Right lobe of liver (tissue), 4 donors: ENCODE measurements at regions not wholly inside any gene's neighbourhood (a gene's known extent, or its start where the extent isn't known, plus 50 kb on each side); places are given as distances from the start of the nearest gene placed in this dataset.

ENCODE experiments used
- POLR2A ChIP-seq: fragments of 450-650 bp; IDR thresholded peaks from one replicate; pipeline ENCODE4 v1.6.1; 2017; ENCODE audit warnings: antibody characterized with exemption, mild to moderate bottlenecking
- TF ChIP-seq, protein P1 (sequence below), 4 donors: fragments of 200-600 bp in 3 of 4; fragments of 450-650 bp in 1 of 4; IDR thresholded peaks; one replicate each; pipeline versions ENCODE4 v1.5.1 to v1.8.0; 2016 to 2022; ENCODE audit warnings: antibody characterized with exemption in 4 of 4, mild to moderate bottlenecking in 2 of 4
- donor health status: DM: no; HTN: no; CAD: no.
- donor health status: DM: no; HTN: no; CAD: no.
- donor health status: DM: no; HTN: yes; CAD: no.

DNA sequence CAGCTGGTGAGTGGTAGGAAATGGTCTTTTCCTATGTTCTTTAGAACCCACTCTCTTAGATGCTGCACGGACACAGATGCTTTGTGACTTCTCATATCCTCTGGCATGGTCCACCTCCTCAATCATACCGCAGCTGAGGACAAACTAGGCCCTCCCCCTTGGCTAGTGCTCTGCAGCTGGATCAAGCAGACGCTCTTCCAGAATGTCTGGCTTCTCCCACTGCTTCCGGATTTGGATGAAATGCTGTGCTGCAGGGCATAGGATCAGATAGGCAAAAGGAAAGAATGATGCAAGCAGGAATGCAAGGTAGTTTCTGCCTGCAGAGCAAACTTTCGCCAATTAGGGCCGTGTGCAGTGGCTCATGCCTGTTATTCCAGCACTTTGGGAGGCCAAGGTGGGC, 75.7 kb upstream of the SLC4A7 start:
- no peak for TF ChIP-seq POLR2A
- TF ChIP-seq, protein P1, sequence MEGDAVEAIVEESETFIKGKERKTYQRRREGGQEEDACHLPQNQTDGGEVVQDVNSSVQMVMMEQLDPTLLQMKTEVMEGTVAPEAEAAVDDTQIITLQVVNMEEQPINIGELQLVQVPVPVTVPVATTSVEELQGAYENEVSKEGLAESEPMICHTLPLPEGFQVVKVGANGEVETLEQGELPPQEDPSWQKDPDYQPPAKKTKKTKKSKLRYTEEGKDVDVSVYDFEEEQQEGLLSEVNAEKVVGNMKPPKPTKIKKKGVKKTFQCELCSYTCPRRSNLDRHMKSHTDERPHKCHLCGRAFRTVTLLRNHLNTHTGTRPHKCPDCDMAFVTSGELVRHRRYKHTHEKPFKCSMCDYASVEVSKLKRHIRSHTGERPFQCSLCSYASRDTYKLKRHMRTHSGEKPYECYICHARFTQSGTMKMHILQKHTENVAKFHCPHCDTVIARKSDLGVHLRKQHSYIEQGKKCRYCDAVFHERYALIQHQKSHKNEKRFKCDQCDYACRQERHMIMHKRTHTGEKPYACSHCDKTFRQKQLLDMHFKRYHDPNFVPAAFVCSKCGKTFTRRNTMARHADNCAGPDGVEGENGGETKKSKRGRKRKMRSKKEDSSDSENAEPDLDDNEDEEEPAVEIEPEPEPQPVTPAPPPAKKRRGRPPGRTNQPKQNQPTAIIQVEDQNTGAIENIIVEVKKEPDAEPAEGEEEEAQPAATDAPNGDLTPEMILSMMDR (IDR thresholded peaks at IDR 0.05): no peak
